ENCODE measurements at regions not wholly inside any gene's neighbourhood (a gene's known extent, or its start where the extent isn't known, plus 50 kb on each side); places are given as distances from the start of the nearest gene placed in this dataset.

DNA sequence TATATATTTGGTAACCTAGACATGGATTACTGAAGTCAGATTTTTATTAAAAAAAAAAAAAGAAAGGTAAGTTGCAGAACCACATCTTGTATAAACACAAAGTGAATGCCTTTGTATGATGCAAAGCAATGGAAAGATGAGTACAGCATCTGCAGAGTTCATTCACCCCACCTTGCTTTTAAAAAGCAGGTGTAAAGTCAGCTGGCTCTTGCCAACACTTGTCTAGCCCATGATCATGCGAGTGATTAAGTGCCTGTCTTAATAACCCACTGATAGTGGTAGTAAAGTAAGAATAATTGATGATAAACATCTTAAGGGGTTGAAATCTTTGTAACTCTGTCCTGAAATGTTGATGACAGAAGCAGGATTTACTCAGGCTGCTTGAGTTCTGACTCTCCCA, 710.4 kb downstream of the EFNB2 start:
- DNase-seq: no peak

DNA sequence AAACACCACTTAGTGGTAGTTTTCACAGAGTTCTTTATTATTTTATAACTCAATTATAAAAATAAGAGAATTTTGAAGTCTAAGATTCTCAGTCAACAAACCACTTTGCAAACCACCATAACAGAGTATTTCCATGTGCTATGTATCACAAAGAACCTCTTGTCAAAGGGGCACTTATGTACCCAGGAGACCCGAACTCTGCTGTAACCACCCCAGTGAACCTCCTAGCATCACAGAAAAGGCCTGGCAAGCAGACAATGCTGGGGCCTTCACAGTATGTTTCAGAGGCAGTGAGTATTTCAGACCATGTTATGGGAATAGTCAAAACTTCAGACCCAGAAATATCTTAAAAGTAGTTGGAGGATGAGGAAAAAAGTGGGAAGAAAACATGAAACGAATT, 714.1 kb downstream of the EFNB2 start:
- DNase-seq: no peak

DNA sequence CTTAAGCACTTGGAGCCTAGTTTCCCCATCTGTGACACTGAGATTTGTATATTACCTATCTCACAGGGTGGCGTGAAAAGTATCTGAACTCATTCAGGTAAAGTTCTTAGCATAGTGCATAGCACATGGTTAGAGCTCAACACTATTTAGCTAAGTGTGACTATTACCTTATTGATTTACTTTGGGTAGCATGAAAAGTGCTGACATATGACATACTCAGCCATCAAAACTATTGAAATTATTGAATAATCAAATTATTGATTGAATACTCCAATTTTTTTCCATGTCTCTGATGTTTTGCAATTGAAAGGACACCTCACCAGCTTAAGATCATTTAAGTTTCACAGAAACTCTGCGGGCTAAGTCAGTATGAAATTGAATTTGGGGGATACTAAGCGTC, 715.0 kb downstream of the EFNB2 start:
- no peak for DNase-seq

DNA sequence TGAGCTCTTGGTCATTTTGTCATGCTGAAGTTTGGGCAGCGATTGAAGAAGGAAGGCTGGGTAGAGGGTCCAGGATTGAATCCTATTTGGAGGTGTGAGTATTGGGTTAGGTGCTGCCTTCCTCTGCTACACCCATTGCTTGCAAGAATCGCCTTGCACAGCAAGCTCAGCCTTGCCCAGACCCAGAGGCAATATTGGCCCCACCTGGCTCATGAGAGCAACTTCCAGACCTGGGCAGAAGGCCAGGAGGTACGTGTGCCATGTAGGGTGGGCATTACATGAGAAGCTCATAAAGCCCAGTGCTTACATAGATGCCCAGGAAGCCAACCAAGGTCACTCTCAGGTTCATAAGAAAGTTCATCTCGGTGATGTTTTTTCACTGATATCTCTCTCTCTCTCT, 718.0 kb downstream of the EFNB2 start:
- no peak for DNase-seq

DNA sequence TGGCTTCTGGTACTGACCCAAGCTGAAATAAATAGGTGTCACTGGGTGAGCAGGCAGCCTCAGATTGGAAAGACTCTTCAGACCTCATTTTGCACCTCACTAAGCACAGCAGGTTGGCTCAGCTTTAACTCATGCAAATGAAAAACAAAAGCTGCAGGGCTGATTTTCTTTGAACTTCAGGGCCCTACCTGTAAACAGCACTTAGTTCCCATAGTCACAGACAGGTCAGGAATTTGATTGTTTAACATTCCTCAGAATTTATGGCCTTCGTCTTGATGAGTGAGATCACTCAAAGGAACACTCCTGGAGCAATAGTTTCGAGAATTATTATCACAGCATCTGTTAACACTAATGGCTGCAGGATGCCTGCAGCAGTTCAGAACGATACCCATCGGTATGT, 718.5 kb downstream of the EFNB2 start:
- DNase-seq: no peak

DNA sequence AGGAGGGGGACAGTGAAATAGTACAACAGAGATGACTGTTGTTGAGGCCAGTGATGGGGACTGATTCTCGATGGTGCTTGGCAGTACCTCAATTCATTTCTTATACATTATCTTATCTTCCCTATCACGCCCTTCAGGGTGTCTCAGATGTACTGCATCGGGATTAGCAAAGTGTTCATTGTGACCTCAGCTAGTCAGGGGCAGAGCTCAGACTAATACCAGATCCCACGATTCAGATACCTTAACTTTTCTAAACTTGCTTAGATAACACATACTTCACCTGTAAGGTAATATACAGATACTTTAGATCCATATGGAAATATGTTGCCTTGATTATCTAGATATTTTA, 720.6 kb downstream of the EFNB2 start:
- DNase-seq: no peak

DNA sequence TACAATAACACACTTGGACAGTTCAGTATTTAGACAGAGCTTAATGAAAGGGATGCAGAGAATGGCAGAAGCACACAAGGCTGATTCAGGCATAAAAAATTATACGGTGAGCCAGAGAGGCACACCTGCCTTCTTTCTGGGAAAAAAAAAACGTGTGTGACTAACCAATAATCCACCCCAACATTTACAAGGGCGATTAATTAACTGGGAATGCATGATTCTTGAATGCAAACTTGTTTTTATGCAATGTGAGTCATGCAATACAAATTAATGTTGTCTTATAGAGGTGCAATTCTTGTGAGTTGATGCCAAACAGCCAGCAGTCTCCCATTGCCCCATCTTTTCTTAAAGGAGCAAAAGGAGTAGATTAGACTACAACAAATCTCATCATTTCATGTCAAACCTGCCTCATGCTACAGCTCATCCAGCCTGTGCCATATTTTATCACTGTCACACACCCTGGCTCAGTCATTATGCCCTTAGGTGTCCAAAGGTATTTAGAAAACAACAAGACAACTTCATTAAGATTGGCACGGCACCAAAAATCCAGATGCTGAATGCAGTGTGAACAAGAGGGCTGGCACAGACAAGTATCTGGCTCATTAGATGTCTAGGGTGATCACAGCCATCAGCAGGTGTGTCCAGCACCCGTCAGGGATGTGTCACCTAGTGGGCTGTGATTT, 721.1 kb downstream of the EFNB2 start:
- DNase-seq: no peak

DNA sequence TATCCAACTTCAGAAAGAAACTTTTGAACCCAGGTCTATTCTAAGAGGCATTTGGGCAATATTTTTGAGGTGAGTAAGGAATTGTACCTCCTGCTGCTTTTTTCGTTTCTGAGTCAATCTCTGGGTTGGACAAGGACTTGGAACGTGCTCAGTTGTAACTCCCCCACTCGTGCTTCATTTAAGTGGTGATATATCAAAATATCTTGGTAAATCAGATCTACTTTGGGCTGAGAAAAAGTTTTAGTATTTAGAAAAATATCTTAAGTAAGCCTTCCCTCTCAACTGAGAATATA, 728.9 kb downstream of the EFNB2 start:
- DNase-seq: no peak

DNA sequence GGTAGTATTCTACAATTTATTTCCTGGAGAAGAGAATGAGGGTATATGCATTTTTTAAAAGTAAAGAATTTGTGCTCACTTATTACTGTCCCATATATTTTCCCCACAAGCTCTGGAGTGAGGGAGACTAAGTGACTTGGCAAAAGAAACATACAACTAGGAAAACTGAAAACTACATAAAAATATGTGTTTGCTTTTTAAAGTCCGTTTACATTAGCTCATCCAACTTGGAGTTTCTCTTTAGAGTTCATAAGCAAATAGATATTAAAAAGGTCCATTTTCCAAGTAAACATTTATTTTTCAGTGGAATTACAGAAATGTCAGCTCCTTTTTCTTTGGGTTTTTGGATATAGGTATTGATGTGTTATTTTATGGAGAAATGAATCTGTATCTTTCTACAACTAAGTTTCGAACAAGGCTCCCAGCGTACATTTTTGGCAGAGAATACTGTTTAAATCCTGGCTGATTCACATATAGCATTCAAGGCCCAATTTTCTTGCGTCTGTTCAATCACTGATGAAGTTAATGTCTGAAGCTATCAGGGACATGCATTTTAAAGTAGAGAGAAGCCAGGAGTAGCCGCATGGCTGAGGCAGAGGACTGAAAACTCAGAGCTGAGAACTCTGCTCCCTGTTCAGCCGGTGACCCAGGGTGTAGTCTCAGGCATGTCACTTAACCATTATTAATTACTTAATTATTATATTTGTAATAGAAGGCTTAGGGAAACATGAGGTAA, 729.4 kb downstream of the EFNB2 start:
- DNase-seq: no peak

DNA sequence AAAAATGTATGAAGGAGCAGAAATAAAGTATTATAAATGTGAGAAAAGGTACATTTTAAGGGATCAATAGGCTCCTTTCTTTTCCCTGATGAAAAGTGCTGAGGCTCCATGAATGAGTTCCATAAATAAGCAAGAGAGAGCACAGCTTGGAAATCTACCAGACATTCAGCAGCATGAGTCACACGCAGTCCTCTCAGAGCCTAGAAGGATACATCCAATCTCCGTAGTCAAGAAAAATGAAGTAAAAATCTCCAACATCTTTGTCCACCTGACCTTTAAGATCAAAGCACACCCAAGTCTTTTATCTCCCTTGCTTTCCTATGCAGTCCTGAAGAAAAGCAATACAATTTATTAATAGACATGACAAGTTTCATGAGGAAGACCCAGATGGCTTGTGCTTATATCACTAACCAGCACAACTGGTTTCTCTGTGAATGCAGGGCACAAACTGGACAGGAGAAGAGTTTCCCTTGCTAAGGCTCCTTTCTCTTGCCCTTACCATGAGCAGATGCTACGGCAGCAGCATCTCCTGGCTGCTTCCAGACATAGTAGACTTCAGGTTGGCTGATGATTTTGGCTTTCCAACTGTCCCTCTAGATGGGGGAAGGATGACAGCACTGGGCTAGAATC, 730.8 kb downstream of the EFNB2 start:
- no peak for DNase-seq

DNA sequence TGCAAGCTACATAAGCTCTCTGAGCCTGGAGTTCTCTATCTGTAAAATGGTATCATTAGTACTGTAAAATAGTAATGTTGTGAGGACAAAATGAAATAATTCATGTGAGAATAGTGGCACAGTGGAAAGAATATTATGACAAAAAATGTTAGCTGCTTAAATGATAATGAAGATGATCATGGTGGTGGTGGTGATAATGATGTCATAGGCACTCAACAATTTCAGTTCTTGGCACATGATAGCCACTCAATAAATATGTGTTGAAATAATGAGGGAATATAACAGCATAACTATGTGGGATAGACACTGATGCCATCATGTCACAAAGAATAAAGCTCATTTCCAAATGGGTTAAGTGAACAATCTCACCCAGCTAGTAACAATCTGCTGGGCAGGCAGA, 736.3 kb downstream of the EFNB2 start:
- DNase-seq: no peak

DNA sequence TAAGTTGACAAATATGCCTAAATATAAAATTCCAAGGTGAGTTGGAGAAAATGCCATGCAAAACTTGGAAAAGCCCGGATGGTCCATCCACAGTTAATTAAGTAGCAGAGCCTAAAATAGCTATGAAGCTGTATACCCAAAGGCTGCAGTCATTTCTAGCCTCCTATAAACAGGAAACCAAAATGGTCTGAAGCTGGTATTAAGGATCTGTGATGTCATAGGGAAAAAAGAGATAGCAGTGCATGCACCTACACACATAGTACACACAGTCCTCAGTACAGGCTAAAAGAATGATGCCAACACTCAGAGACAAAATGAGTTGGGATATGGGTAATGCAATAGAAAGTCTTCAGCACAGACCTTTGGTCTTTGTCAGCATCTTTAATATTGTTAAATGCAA, 736.9 kb downstream of the EFNB2 start:
- no peak for DNase-seq

DNA sequence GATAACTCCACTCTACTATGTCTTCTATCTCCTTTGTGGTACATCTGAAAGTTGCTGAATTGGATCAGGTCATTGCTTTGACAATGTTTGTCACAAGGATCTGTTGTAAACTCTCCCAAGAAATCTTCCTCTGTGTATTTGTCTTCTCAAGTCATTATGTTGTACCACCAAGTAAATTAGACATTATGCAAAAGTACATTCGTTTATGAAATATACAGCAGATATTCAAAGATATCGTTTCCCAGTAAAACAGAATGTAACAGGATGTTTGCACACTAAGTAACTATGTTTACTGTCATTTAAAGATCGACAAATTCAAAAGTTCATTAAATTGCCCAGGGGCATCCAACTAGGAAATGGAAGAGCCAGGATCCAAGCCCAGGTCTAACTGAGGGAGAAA, 739.4 kb downstream of the EFNB2 start:
- DNase-seq: no peak

DNA sequence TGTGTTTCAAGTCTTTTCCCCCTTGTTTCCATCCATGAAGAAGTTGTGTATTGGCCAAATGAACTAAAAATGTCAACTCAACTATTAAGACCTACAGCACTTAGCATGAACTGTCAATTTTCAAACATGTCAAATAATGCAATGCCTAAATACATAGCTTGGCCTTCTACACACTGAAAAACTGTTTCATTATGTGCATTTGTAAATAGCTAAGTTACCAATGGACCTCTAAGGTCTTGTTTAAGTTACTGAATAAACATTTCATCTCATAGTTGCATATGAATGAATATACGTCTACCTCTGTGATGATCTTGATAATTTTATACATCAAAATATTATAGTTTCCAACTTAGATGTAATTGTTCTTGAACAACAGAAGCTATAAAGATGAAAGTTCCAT, 744.5 kb downstream of the EFNB2 start:
- DNase-seq: no peak

DNA sequence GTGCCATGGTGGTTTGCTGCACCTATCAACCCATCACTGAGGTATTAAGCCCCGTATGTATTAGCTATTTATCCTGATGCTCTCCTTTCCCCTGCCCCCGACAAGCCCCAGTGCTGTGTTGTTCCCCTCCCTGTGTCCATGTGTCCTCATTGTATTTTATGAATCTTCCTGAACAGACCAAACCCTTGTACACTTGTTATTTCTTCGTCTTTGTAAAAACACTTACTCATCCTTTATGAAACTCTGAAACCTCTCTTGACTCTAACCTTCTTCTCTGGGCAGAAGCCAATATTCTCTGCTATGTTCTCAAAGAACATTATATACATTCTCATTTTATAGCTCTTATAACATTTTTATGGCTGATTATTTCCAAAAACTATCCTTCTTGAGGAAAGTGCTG, 746.9 kb downstream of the EFNB2 start:
- no peak for DNase-seq

DNA sequence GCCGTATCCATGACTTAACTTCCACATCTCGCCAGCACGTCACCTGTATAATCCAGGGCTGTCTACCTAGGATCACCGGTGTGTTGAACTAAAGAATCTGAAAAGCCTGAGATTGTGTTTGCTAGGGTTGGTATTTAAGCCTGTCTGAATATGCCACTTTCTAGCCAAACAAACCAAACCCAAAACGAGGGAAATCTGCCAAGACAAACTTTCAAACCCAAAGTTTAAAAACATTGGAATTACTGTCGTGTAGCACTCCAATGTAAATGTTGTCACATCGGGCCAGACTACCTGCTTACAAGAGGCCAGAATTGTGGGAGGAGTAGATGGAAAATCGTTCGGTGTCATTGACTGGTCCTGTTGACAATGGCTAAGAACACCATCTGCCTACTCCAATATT, 747.8 kb downstream of the EFNB2 start:
- DNase-seq: no peak

DNA sequence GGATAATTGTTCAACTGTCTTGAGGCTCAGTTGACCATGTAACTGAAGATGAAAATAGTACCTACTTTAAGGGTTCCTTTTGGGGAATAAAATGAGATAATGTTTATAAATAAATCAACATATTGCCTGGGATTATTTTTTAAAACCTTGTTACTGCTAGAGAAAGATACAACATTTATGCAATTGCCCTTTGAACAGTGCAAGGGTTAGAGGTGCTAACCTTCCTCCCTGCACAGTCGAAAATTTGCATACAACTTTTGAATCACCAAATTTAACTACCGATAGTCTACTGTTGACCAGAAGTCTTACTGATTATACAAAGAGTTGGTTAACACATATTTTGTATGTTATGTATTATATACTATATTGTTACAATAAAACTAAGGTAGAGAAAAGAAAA, 750.0 kb downstream of the EFNB2 start:
- DNase-seq: no peak

DNA sequence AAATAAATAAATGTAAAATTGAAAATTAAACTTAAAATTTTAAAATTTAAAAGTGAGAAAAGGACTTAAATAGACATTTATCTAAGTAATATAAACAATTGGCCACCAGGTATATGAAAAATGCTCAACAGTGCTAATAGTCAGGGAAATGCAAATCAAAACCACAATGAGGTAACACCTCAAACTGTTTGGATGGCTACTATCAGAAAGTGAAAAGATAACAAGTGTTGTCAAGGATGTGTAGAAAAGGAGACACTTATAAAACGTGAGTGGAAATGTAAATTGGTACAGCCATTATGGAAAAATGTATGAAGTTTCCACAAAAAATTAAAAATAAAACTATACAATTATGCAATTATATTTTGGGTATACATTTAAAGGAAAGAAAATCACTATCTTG, 752.2 kb downstream of the EFNB2 start:
- DNase-seq: no peak

DNA sequence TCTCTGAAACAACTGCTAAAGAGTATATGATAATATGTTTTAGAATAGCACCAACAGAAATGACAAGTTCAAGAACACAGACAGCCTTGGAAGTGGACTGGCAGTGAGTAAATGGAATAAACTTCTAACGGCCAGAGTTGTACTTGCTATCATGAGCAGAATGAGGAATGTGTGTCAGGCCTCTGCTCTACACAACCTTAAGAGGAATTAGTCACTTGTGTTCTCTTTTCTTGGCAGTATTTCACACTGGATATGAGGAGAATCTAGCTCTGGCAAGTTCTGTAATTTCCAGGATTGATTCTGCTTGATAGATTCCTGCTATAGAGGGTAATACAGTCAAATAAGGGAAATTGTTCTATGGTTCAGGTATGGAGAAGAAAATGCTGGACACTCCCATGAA, 757.3 kb downstream of the EFNB2 start:
- no peak for DNase-seq

DNA sequence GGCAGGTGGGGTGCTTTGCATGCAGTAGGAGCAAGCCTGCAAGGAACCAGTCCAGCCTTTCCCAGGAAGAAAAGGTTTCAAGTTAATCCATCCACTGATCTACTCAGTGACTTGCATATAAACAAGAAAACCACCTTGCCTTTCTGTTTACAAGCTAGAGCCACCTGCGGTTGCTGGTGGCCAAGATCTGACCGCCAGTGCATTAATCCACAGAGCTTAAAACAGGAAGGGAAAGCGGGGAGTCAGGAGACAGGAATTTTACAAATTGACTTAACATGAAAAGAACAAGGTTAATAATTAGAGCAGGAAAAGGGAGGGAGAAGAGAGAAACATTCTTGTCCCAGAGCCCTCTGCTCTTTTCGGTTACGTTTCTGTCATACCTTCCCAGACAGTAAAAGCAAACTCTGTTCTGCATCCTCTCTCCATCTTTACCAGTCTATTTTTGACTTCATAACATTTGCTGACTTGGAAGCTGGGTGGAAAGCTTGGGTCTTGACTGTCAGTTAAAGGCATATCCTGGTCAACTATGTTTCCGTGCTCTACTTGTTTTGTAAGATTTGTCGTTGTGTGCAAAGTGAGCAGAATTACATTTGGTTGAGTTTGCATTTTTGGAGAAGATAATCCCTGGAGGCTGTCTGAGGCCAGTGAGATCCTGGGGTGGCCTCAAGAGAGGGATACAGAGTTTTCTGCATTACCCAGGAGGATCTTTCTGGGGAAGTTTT, 760.6 kb downstream of the EFNB2 start:
- DNase-seq: no peak

DNA sequence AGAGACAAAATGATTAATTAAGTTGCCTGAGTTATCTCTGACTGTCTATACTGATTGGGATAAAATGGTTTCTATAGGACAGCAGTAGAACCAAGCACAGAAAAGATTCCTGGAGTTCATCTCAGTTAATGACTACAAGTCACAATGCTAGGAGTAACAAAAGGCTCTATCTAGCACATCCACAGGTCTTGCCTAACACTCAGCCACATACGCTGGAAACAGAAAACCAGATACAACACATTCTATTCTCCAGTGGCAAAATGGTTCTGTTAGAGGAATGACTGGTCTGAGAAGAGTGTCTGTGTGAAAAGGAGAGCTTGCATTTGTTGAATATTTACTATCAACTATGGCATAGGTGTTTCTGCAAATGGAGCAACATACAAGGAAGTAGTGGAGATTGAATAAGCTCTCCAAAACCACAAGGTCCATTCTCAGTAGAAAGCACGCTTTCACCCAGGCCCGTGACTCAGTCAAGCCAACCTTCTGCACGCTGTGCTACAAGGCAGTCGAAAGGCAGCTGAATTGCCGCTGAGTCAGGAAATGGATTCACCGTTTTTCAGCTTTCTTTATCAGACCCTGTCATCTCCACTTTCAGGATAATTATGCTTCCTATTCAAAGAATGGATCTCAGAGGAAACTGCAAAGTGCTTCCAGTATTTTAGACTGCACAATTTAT, 761.5 kb downstream of the EFNB2 start:
- DNase-seq: no peak

DNA sequence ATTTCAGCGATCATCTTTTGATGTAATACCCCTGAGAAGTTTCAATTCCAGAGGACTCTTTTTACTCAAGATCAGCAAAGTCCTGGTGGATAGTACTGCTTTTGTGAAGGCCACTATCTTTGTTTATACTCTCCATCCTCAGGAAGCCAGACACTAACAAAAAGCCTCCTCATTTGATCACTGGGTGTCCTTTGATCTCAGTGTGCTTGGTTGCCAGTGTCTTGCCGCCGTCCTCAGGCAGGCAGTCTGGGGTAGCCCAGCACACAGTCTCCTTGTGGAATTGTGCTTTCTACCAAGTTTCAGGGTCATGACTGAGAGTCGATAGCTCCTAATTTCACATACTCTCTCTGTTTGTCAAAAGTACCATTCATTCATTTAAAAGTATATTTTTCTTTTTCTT, 762.2 kb downstream of the EFNB2 start:
- no peak for DNase-seq

DNA sequence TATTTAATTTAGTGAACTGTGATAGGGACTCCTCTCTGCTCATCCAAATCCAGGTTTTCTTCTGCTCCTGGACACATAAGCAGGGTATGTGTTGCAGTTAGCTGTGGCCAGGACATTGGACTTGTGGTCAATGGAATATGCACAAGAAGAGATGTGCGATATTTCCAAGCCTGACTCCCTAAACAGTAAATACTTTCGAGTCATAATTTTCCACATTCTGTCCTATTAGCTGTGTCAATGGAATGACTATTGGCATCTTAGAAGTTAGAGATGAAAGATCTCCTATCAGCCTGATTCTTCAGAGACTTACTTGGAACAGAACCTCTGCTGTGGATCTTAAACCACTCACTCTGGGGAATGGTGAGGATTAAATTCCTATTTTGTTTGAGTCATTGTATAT, 771.0 kb downstream of the EFNB2 start:
- no peak for DNase-seq

DNA sequence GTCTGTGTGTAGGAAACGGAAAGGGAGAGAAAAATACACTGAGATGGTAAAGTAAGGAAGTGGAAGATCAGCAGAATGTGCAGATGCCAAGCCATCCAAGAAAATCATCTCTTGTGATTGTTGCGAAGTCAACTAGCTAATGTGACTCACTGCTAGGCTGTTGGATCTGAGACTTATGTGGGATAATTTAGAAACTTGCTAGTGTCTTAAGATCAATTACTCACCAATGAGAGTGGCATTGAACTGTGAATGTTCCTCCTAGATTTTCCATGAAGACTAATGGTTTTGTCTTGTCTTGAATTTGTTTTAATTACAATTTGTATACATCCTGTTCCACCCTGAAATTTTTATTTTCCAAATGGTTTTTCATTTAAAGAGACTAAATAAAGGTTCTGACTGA, 771.6 kb downstream of the EFNB2 start:
- DNase-seq: no peak
